H1 (cell line): ENCODE measurements at regions not wholly inside any gene's neighbourhood (a gene's known extent, or its start where the extent isn't known, plus 50 kb on each side); places are given as distances from the start of the nearest gene placed in this dataset.
"Not testable (repeated sequence)": the region's sequence is repeated elsewhere in the genome, so short reads cannot be mapped to it uniquely, and the experiment has no call there.

ENCODE experiments used
- CTCF ChIP-seq, 3 experiments: IDR thresholded peaks; 1 replicate in 2 of 3; 2 replicates in 1 of 3; pipeline versions ENCODE4 v1.5.1 to v1.6.1; 2011; ENCODE audit warnings: low read length in 3 of 3, mild to moderate bottlenecking in 3 of 3, inconsistent platforms in 2 of 3, low read depth in 1 of 3, moderate library complexity in 1 of 3; ENCODE audit not compliant: insufficient read depth in 1 of 3; ENCODE audit errors: control extremely low read depth in 1 of 3
- SIX5 ChIP-seq: IDR thresholded peaks from 2 replicates; pipeline ENCODE4 v1.6.1; 2011; ENCODE audit warnings: mild to moderate bottlenecking, low read depth, low read length

- TF ChIP-seq CTCF (IDR thresholded peaks at IDR 0.05; ENCODE audit: control extremely low read depth in 1 of 3, insufficient read depth in 1 of 3, low read depth in 1 of 3, low read length in 3 of 3); SIX5: not testable (repeated sequence)
Observed at GRCh38 chr20:30524761-30525160, 732.7 kb upstream of the DEFB115 start.
